Uterus (tissue), 2 donors: ENCODE measurements at regions not wholly inside any gene's neighbourhood (a gene's known extent, or its start where the extent isn't known, plus 50 kb on each side); places are given as distances from the start of the nearest gene placed in this dataset.

Experiments used
- CTCF ChIP-seq, 4 experiments: fragments of 200-600 bp in 2 of 4; fragments of 450-650 bp in 2 of 4; sonication (generic) in 2 of 4; IDR thresholded peaks; one replicate each; pipeline ENCODE4 v1.5.1; 2016 to 2019; ENCODE audit warnings: antibody characterized with exemption in 4 of 4, mild to moderate bottlenecking in 2 of 4, moderate library complexity in 1 of 4
- POLR2A ChIP-seq, 2 donors: fragments of 450-650 bp; IDR thresholded peaks; one replicate each; pipeline ENCODE4 v1.6.1; 2016; ENCODE audit warnings: antibody characterized with exemption in 2 of 2, mild to moderate bottlenecking in 1 of 2, moderate library complexity in 1 of 2

- TF ChIP-seq POLR2A (IDR thresholded peaks at IDR 0.05) (no peak), CTCF (IDR thresholded peaks at IDR 0.05) (no peak)
Measured at GRCh38 chr3:26256224-26256623, 366.3 kb upstream of the LRRC3B start.
